Thyroid gland (tissue), 4 donors: ENCODE measurements at regions not wholly inside any gene's neighbourhood (a gene's known extent, or its start where the extent isn't known, plus 50 kb on each side); places are given as distances from the start of the nearest gene placed in this dataset.

Source experiments
- POLR2A ChIP-seq, 2 donors: fragments of 450-650 bp; IDR thresholded peaks; one replicate each; pipeline ENCODE4 v1.6.1; 2017; ENCODE audit warnings: antibody characterized with exemption in 2 of 2, mild to moderate bottlenecking in 2 of 2, moderate library complexity in 1 of 2
- TF ChIP-seq, protein P1 (sequence below), 6 experiments: fragments of 200-600 bp in 3 of 6; fragments of 450-650 bp in 3 of 6; sonication (generic) in 3 of 6; IDR thresholded peaks; one replicate each; pipeline ENCODE4 v1.5.1; 2016 to 2019; ENCODE audit warnings: antibody characterized with exemption in 6 of 6, mild to moderate bottlenecking in 2 of 6, inconsistent platforms in 1 of 6, moderate library complexity in 1 of 6

DNA sequence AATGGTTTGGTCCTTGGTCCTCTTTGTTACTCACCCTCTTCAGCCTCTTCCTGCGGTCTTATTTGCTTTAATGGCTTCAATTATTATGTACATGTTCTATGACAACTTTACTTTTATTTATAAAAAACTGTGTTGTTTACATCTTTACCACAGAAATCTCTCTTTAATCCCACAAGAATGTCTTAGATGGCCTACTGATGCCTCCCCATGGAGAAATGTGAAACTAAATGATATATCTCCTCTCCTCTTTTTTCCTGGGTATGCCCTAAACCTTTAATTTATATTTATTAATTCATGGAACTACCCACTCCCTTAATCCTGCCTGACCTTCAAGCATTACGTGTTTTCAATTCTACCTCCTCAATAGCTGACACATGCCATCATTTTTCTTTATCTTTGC is 573.2 kb downstream of the CENPC start:
- TF ChIP-seq, protein P1, sequence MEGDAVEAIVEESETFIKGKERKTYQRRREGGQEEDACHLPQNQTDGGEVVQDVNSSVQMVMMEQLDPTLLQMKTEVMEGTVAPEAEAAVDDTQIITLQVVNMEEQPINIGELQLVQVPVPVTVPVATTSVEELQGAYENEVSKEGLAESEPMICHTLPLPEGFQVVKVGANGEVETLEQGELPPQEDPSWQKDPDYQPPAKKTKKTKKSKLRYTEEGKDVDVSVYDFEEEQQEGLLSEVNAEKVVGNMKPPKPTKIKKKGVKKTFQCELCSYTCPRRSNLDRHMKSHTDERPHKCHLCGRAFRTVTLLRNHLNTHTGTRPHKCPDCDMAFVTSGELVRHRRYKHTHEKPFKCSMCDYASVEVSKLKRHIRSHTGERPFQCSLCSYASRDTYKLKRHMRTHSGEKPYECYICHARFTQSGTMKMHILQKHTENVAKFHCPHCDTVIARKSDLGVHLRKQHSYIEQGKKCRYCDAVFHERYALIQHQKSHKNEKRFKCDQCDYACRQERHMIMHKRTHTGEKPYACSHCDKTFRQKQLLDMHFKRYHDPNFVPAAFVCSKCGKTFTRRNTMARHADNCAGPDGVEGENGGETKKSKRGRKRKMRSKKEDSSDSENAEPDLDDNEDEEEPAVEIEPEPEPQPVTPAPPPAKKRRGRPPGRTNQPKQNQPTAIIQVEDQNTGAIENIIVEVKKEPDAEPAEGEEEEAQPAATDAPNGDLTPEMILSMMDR (IDR thresholded peaks at IDR 0.05), result no peak
- TF ChIP-seq POLR2A (IDR thresholded peaks at IDR 0.05), result no peak
